Neutrophil (primary cell): ENCODE measurements at regions not wholly inside any gene's neighbourhood (a gene's known extent, or its start where the extent isn't known, plus 50 kb on each side); places are given as distances from the start of the nearest gene placed in this dataset.
"Not testable (repeated sequence)": the region's sequence is repeated elsewhere in the genome, so short reads cannot be mapped to it uniquely, and the experiment has no call there.

Experiments used
- H3K27ac ChIP-seq: fragments of 200-600 bp; sonication (generic); 2 replicates; pipeline ENCODE4 v1.5.1; 2016; ENCODE audit warnings: mild to moderate bottlenecking, moderate library complexity
- H3K27me3 ChIP-seq: fragments of 200-600 bp; sonication (generic); 2 replicates; pipeline ENCODE4 v1.6.0; 2016; ENCODE audit warnings: mild to moderate bottlenecking
- H3K36me3 ChIP-seq: fragments of 200-600 bp; sonication (generic); 2 replicates; pipeline ENCODE4 v1.5.1; 2017
- H3K4me1 ChIP-seq, 2 experiments: fragments of 200-600 bp in 1 of 2; sonication (generic) in 1 of 2; 1 replicate in 1 of 2; 2 replicates in 1 of 2; pipeline versions ENCODE4 v1.5.1 to v1.6.1; 2013 to 2016; ENCODE audit warnings: low read depth in 1 of 2, low read length in 1 of 2, mild to moderate bottlenecking in 1 of 2, moderate library complexity in 1 of 2; ENCODE audit not compliant: control insufficient read depth in 1 of 2, insufficient read depth in 1 of 2
- H3K4me3 ChIP-seq, 2 experiments: fragments of 200-600 bp in 1 of 2; sonication (generic) in 1 of 2; 1 replicate in 1 of 2; 2 replicates in 1 of 2; pipeline ENCODE4 v1.5.1; 2013 to 2016; ENCODE audit warnings: low read depth in 1 of 2, low read length in 1 of 2, mild to moderate bottlenecking in 1 of 2, moderate library complexity in 1 of 2
- H3K9me3 ChIP-seq: fragments of 200-600 bp; sonication (generic); 2 replicates; pipeline ENCODE4 v1.5.1; 2016
- TF ChIP-seq, protein P1 (sequence below): fragments of 200-600 bp; sonication (generic); IDR thresholded peaks from 2 replicates; pipeline ENCODE4 v1.5.1; 2016; ENCODE audit warnings: antibody characterized with exemption

DNA sequence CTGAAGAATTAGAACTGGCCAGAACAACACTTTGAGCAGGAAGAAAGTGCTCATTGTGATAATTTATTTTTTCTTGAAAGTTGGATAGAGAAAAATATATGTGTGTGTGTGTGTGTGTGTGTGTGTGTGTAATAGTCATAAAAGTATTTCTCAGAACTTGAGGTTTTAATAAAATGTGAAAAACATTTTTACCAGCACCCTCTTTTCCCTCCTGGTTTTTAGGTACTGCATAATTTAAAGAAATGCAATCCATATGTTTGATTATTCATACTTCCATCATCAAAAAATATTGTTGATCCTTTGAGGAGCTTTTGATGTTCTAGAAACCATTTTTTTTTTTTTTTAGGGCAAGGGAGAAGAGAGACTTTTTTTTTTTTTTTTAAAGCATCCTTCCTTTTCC is 66.8 kb upstream of the JUN start:
- Histone ChIP-seq H3K4me3 (no peak overlapping the region), H3K27me3 (no peaks in the 10 kb centered on the region), H3K27ac (no peak overlapping the region), H3K4me1 (peaks cover 4 to 10% of the 10 kb centered on the region in 2 experiments), H3K36me3 (no peaks in the 10 kb centered on the region), H3K9me3 (no peaks in the 10 kb centered on the region)
- TF ChIP-seq, protein P1, sequence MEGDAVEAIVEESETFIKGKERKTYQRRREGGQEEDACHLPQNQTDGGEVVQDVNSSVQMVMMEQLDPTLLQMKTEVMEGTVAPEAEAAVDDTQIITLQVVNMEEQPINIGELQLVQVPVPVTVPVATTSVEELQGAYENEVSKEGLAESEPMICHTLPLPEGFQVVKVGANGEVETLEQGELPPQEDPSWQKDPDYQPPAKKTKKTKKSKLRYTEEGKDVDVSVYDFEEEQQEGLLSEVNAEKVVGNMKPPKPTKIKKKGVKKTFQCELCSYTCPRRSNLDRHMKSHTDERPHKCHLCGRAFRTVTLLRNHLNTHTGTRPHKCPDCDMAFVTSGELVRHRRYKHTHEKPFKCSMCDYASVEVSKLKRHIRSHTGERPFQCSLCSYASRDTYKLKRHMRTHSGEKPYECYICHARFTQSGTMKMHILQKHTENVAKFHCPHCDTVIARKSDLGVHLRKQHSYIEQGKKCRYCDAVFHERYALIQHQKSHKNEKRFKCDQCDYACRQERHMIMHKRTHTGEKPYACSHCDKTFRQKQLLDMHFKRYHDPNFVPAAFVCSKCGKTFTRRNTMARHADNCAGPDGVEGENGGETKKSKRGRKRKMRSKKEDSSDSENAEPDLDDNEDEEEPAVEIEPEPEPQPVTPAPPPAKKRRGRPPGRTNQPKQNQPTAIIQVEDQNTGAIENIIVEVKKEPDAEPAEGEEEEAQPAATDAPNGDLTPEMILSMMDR: no peak

DNA sequence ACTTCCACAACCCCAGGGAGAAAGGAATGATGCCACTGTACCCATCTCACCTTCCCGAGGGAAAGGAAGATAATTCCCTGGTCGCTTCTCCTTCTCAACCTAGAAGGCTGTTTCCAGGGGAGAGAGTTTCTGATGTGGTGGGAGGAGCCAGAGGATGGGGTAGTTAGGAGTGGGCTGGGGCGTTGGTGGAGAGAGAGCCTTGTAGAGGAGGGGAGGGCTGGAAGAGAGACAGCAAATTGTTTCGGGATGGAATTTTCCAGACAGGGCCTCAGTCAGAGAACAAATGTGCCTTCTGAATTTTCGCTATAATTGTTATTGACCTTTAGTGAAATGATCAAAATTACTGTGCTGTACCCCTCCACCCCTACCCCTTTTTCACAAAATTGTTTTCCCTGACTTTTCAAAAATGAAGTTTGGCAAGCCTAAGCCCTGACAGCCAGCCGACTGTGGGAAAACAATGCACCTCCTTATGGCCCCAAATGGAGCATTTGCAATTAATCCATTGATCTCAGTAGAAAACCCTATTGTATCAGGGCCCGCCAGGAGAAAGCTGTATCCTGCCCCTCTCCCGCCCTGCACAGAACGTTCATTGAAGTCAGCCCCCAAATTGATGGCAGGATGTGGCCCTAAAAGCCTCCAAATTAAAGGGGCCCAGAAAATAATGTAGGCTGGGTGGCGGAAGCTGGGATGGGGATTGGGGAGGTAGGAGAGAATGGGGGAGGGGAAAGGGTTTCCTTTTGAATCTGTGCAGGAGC is 69.1 kb upstream of the JUN start:
- no peaks in the 10 kb centered on the region for H3K27me3 ChIP-seq
- no peaks in the 10 kb centered on the region for H3K36me3 ChIP-seq
- peaks cover 4 to 8% of the 10 kb centered on the region in 2 experiments for H3K4me1 ChIP-seq
- TF ChIP-seq, protein P1: no peak
- no peaks in the 10 kb centered on the region for H3K9me3 ChIP-seq
- H3K4me3 ChIP-seq: no peak overlapping the region
- H3K27ac ChIP-seq: no peak overlapping the region

DNA sequence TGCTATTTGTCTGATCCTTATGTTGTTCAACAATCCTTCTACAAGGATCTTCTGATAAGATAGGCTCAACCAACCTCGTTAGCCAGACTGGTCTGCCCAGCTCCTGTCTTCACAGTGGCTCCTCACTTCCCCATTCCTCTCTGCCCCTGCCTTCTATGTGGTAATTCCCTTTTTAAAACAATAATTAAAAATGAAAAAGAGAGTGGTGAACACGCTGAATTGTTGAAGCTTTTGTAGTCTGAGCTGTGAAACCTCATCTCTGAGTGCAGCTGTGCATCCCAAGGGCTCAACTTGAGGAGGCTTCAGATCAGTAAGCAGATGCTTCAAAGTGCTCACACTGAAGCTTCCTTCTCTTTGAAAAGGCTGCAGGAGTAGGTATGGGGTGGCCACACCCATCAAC is 70.7 kb upstream of the JUN start:
- no peaks in the 10 kb centered on the region for H3K27me3 ChIP-seq
- TF ChIP-seq, protein P1: no peak

DNA sequence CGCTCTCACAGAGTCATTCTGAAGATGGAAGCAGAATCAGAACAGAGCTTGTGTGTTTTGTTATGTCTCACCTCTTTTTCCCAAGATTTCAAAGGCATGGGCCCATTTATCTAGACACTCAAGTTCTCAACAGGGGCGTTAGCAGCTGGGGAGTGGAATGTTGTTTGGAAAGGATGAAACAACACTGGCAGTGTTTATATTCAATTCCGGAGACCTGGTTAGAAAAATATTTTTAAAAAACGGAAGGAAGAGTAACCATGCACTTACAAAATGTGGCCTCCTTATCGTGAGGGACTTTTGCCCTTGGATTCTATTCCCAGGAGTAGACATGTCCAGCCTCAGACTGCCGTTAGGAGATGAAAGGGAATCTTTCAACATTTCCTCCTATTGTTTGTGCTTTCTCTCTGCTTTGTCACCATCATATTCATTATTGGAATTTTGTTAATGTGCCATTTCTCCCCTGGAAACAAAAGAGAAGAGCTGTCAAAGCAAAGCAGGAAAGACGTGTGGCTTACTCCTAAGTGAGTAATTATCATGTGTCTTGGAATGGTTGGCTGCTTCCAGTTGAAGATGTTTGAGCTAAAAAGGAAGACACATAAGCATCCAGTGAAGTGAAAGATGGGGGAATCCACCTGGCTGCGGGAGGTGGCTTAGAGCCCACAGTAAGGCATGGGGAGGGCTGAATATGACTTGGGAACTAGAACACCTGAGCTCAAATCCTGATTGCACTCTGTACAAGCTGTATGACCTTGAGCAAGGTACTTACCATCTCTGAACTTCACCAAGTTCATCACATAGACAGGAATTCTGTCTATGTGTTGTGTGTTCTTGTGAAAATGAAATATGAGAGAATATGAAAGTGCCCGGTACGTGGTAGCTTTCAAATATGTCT is 71.7 kb upstream of the JUN start:
- TF ChIP-seq, protein P1: no peak
- Histone ChIP-seq H3K4me1 (peaks cover 4 to 8% of the 10 kb centered on the region in 2 experiments), H3K27me3 (no peaks in the 10 kb centered on the region), H3K4me3 (no peak overlapping the region), H3K27ac (no peak overlapping the region), H3K9me3 (no peaks in the 10 kb centered on the region), H3K36me3 (no peaks in the 10 kb centered on the region)

More for the DNA sequence above, 70.7 kb upstream of the JUN start:
- H3K4me3 ChIP-seq: no peak overlapping the region
- no peaks in the 10 kb centered on the region for H3K36me3 ChIP-seq
- peaks cover 4 to 8% of the 10 kb centered on the region in 2 experiments for H3K4me1 ChIP-seq
- peak overlapping the region; percentile 42 for H3K27ac ChIP-seq
- H3K9me3 ChIP-seq: no peaks in the 10 kb centered on the region

DNA sequence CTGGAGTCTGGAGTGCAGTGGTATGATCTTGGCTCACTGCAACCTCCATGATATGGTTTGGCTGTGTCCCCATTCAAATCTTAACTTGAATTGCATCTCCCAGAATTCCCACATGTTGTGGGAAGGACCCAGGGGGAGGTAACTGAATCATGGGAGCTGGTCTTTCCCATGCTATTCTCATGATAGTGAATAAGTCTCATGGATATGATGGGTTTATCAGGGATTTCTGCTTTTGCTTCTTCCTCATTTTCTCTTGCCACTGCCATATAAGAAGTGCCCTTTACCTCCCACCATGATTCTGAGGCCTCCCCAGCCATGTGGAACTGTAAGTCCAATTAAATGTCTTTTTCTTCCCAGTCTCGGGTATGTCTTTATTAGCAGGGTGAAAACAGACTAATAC is 72.4 kb upstream of the JUN start:
- H3K4me3 ChIP-seq, H3K27ac ChIP-seq, H3K36me3 ChIP-seq, H3K9me3 ChIP-seq, H3K27me3 ChIP-seq, H3K4me1 ChIP-seq: not testable (repeated sequence)
